ENCODE measurements at regions not wholly inside any gene's neighbourhood (a gene's known extent, or its start where the extent isn't known, plus 50 kb on each side); places are given as distances from the start of the nearest gene placed in this dataset.
"Not testable (repeated sequence)": the region's sequence is repeated elsewhere in the genome, so short reads cannot be mapped to it uniquely, and the experiment has no call there.

DNA sequence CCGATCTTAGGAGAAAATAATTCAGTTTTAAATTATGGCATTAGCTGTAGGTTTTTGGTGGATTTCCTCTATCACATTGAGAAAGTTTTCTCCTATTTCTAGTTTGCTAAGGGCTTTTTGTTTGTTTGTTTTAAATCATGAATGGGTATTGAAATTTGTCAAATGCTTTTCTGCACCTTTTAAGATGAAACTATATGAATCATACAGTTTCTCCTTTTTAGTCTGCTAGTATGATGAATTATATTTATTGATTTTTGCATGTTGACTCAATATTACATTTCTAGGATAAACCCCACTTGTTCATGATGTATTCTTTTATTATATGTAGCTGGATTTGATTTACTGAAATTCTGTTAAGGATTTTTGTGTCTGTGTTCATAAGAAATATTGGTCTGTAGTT is 70.3 kb upstream of the PIP4K2A start:
- TF ChIP-seq, protein P1, sequence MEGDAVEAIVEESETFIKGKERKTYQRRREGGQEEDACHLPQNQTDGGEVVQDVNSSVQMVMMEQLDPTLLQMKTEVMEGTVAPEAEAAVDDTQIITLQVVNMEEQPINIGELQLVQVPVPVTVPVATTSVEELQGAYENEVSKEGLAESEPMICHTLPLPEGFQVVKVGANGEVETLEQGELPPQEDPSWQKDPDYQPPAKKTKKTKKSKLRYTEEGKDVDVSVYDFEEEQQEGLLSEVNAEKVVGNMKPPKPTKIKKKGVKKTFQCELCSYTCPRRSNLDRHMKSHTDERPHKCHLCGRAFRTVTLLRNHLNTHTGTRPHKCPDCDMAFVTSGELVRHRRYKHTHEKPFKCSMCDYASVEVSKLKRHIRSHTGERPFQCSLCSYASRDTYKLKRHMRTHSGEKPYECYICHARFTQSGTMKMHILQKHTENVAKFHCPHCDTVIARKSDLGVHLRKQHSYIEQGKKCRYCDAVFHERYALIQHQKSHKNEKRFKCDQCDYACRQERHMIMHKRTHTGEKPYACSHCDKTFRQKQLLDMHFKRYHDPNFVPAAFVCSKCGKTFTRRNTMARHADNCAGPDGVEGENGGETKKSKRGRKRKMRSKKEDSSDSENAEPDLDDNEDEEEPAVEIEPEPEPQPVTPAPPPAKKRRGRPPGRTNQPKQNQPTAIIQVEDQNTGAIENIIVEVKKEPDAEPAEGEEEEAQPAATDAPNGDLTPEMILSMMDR (IDR thresholded peaks at IDR 0.05): no peak
- H3K9me3 ChIP-seq: peaks cover 3% of the 10 kb centered on the region

DNA sequence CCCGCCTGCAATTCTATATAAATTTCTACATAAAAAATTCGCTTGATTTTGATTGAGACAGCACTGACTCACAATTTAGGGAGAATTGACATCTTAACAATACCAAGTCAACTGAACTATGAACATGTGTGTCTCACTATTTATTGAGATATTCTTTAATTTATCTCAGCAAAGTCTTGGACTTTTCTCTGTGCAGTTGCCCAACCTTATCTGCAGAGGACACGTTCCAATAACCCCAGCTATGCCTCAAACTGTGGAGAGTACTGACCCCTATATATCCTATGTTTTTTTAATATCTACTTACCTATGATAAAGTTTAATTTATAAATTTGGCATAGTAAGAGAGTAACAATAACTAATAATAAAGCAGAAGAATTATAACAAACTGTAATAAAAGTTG is 69.4 kb upstream of the PIP4K2A start:
- TF ChIP-seq, protein P1 (IDR thresholded peaks at IDR 0.05): no peak
- no peaks in the 10 kb centered on the region for H3K27me3 ChIP-seq (ENCODE audit: insufficient read depth in 3 of 3, low read length in 2 of 3)
- H3K4me1 ChIP-seq: no peaks in the 10 kb centered on the region
- H3K36me3 ChIP-seq (ENCODE audit: insufficient read depth in 1 of 2, low read depth in 1 of 2): no peaks in the 10 kb centered on the region
- 84 to 90% (median 87%) methylated on average over 3 of the region's 3 CpGs for WGBS, 3 donors
- no peak overlapping the region for H3K4me3 ChIP-seq
- no peak overlapping the region for H3K27ac ChIP-seq
- no peak for DNase-seq
- no peaks in the 10 kb centered on the region for H3K9me3 ChIP-seq
- ATAC-seq: no peak
- intact Hi-C loops (cut with DNase I): no loop called here

More for the DNA sequence above, 70.3 kb upstream of the PIP4K2A start:
- intact Hi-C loops (cut with DNase I): no loop called here
- WGBS, 3 donors: 87 to 88% (median 87%) methylated on average over 1 of the region's 1 CpG
- no peaks in the 10 kb centered on the region for H3K36me3 ChIP-seq (ENCODE audit: insufficient read depth in 1 of 2, low read depth in 1 of 2)
- no peaks in the 10 kb centered on the region for H3K4me1 ChIP-seq
- ATAC-seq (no peak), DNase-seq (no peak)
- H3K4me3 ChIP-seq: no peak overlapping the region
- no peaks in the 10 kb centered on the region for H3K27me3 ChIP-seq (ENCODE audit: insufficient read depth in 3 of 3, low read length in 2 of 3)
- no peak overlapping the region for H3K27ac ChIP-seq

DNA sequence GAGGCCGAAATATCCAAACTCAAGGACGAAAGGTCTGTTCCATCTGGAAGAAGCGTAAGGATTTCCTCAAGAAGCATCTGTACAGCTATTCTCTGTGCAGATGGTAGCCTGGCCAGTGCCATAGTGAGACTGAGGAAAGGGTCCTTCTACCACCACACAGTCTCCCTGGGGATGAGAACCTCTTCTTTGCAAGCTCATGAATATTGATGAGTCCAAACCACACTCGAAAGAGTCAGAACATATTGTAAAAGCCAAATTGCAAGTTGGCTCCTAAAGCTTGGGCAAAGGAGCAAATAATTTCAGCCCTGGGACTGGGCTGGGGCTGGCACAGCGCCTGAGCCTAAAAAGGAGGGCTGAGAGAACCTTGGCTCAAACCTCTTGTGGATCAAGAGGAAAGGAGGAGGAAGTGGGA is 66.1 kb upstream of the PIP4K2A start:
- intact Hi-C loops (cut with DNase I): no loop called here
- Histone ChIP-seq H3K4me1 (no peaks in the 10 kb centered on the region), H3K27ac (no peak overlapping the region), H3K36me3 (ENCODE audit: insufficient read depth in 1 of 2, low read depth in 1 of 2) (no peaks in the 10 kb centered on the region), H3K9me3 (no peaks in the 10 kb centered on the region), H3K27me3 (ENCODE audit: insufficient read depth in 3 of 3, low read length in 2 of 3) (no peaks in the 10 kb centered on the region), H3K4me3 (no peak overlapping the region)
- WGBS, 3 donors: 64 to 66% (median 65%) methylated on average over 5 of the region's 5 CpGs
- no peak for ATAC-seq
- no peak for DNase-seq
- TF ChIP-seq, protein P1 (IDR thresholded peaks at IDR 0.05): no peak

DNA sequence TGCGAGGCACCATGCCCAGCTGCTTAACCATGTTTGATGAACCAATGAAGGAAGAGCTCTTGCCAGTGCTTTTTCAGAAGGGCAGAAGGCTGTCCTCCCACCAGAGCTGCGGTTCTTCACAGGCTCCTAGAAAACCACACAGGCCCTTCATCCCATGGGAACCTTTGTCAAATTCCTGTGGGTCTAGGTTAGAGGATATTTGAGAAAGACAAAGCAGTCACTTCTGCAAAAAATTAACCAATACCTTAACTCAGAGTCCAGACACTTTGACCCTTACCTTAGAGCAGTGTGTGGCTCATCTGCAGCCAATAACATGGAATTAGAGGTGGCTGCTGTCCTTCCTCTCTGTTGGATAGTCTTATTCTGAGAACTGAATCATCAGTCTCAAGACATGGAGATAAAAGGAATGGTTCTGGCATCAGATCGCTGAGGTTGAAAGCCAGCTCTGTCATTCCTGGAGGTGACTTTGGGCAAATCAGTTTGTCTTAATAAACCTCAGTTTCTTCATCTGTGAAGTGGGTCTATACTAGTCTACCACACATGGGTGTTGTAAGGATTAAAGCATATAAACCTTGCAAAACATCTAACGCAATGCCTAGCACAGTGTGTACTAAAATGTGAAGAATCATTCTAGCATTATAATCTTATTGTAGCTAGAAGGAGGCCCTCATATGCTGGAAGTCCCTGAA is 65.1 kb upstream of the PIP4K2A start:
- ATAC-seq: no peak
- DNase-seq: no peak
- TF ChIP-seq, protein P1 (IDR thresholded peaks at IDR 0.05): no peak
- no peaks in the 10 kb centered on the region for H3K4me1 ChIP-seq
- intact Hi-C loops (cut with DNase I): no loop called here
- no peak overlapping the region for H3K4me3 ChIP-seq
- H3K27ac ChIP-seq: no peak overlapping the region
- H3K9me3 ChIP-seq: no peaks in the 10 kb centered on the region
- WGBS, 3 donors: 76 to 86% (median 82%) methylated on average over 4 of the region's 4 CpGs
- no peaks in the 10 kb centered on the region for H3K36me3 ChIP-seq (ENCODE audit: insufficient read depth in 1 of 2, low read depth in 1 of 2)
- H3K27me3 ChIP-seq (ENCODE audit: insufficient read depth in 3 of 3, low read length in 2 of 3): no peaks in the 10 kb centered on the region

DNA sequence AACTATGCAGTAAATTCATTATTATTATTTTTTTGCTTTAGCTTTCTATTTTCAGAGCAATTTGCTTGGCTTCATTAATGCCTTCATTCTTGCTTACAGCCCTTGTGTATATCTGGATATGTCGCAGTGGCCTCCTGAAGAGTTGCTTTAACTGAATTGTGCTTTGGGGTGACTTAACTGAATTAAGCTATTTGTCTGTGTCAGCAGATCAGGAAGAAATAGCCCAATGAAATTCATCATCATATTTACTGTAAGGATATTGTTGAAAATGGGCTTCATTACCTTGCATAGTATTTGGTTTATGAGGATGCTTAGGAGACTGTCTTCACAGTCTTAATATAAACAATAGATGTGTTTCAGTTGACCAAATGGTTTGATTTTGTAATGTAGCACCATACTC is 59.7 kb upstream of the PIP4K2A start:
- WGBS, 3 donors: 91 to 97% (median 93%) methylated on average over 1 of the region's 1 CpG
- Histone ChIP-seq H3K9me3 (no peaks in the 10 kb centered on the region), H3K4me3 (no peak overlapping the region), H3K4me1 (no peaks in the 10 kb centered on the region), H3K27me3 (ENCODE audit: insufficient read depth in 3 of 3, low read length in 2 of 3) (no peaks in the 10 kb centered on the region), H3K27ac (no peak overlapping the region), H3K36me3 (ENCODE audit: insufficient read depth in 1 of 2, low read depth in 1 of 2) (no peaks in the 10 kb centered on the region)
- intact Hi-C loops (cut with DNase I): no loop called here
- TF ChIP-seq, protein P1 (IDR thresholded peaks at IDR 0.05): no peak
- DNase-seq (no peak), ATAC-seq (no peak)

DNA sequence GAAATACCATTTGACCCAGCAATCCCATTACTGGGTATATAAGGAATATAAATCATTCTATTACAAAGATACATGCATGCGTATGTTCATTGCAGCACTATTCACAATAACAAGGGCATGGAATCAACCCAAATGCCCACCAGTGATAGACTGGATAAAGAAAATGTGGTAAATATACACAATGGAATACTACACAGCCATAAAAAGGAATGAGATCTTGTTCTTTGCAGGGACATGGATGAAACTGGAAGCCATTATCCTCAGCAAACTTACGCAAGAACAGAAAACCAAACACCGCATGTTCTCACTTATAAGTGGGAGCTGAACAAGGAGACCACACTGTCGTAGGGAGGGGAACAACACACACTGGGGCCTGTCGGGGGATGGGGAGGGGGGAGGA is 57.3 kb upstream of the PIP4K2A start:
- H3K9me3 ChIP-seq; DNase-seq; H3K27ac ChIP-seq; H3K4me1 ChIP-seq; H3K4me3 ChIP-seq; H3K27me3 ChIP-seq (ENCODE audit: insufficient read depth in 3 of 3, low read length in 2 of 3); ATAC-seq; H3K36me3 ChIP-seq (ENCODE audit: insufficient read depth in 1 of 2, low read depth in 1 of 2); intact Hi-C loops (cut with DNase I): not testable (repeated sequence)
- 97 to 98% (median 97%) methylated on average over 5 of the region's 5 CpGs for WGBS, 3 donors

Measured in psoas muscle (tissue), 7 donors.